ENCODE measurements at regions not wholly inside any gene's neighbourhood (a gene's known extent, or its start where the extent isn't known, plus 50 kb on each side); places are given as distances from the start of the nearest gene placed in this dataset.

GRCh38 chr11:128398517-128399250, 188.7 kb downstream of the ETS1 start:
- Histone ChIP-seq H3K4me3 (ENCODE audit: low read length) (no peak overlapping the region), H3K9me3 (ENCODE audit: low read length) (no peaks in the 10 kb centered on the region), H3F3A (ENCODE audit: insufficient read depth, low read length, poor library complexity, severe bottlenecking) (no peaks in the 10 kb centered on the region), H3K9me2 (ENCODE audit: insufficient read depth, low read length) (no peaks in the 10 kb centered on the region), H3K27ac (ENCODE audit: low read length) (peak overlapping the region; percentile 18), H4K20me1 (ENCODE audit: insufficient read depth) (no peaks in the 10 kb centered on the region), H3K27me3 (ENCODE audit: insufficient read depth, low read depth, low read length) (no peaks in the 10 kb centered on the region), H3K36me3 (ENCODE audit: insufficient read depth, low read length) (no peaks in the 10 kb centered on the region), H3K79me2 (replicated peaks; ENCODE audit: insufficient read depth, low read length) (no peaks in the 10 kb centered on the region), H3K4me2 (ENCODE audit: low read length) (no peak overlapping the region), H2AFZ (ENCODE audit: low read depth, low read length) (no peak overlapping the region), H3K9ac (ENCODE audit: low read length) (no peak overlapping the region)
- TF ChIP-seq CTCF (IDR thresholded peaks at IDR 0.05; ENCODE audit: poor library complexity, severe bottlenecking): no peak
- no peak for TF ChIP-seq MXI1 (conservative IDR thresholded peaks at IDR 0.05; ENCODE audit: poor library complexity, severe bottlenecking)
- TF ChIP-seq POLR2AphosphoS5 (IDR thresholded peaks at IDR 0.05): no peak
- TF ChIP-seq TAF1 (IDR thresholded peaks at IDR 0.05; ENCODE audit: low read depth): no peak
- TF ChIP-seq EZH2 (IDR thresholded peaks at IDR 0.05; ENCODE audit: borderline replicate concordance, insufficient read depth, low read length, poor library complexity, severe bottlenecking): no peak

- H3K9ac ChIP-seq (ENCODE audit: low read length): no peak overlapping the region
- TF ChIP-seq EP300 (conservative IDR thresholded peaks at IDR 0.05; ENCODE audit: poor library complexity, severe bottlenecking) (no peak), CTCF (IDR thresholded peaks at IDR 0.05; ENCODE audit: poor library complexity, severe bottlenecking) (no peak), RAD21 (conservative IDR thresholded peaks at IDR 0.05) (no peak), EZH2 (IDR thresholded peaks at IDR 0.05; ENCODE audit: borderline replicate concordance, insufficient read depth, low read length, poor library complexity, severe bottlenecking) (no peak), MXI1 (conservative IDR thresholded peaks at IDR 0.05; ENCODE audit: poor library complexity, severe bottlenecking) (no peak), POLR2AphosphoS5 (IDR thresholded peaks at IDR 0.05) (no peak), REST (IDR thresholded peaks at IDR 0.05; ENCODE audit: borderline replicate concordance) (no peak), SMC3 (conservative IDR thresholded peaks at IDR 0.05; ENCODE audit: poor library complexity) (no peak), TAF1 (IDR thresholded peaks at IDR 0.05; ENCODE audit: low read depth) (no peak)
Observed at GRCh38 chr11:128397362-128397761, 190.0 kb downstream of the ETS1 start.

More at GRCh38 chr11:128397362-128397761, 190.0 kb downstream of the ETS1 start:
- Histone ChIP-seq H3K36me3 (ENCODE audit: insufficient read depth, low read length) (no peaks in the 10 kb centered on the region), H4K20me1 (ENCODE audit: insufficient read depth) (no peaks in the 10 kb centered on the region), H2AFZ (ENCODE audit: low read depth, low read length) (no peak overlapping the region), H3K27me3 (ENCODE audit: insufficient read depth, low read depth, low read length) (no peaks in the 10 kb centered on the region), H3K4me2 (ENCODE audit: low read length) (no peak overlapping the region), H3K9me2 (ENCODE audit: insufficient read depth, low read length) (no peaks in the 10 kb centered on the region), H3K9me3 (ENCODE audit: low read length) (no peaks in the 10 kb centered on the region), H3K27ac (ENCODE audit: low read length) (no peak overlapping the region), H3K79me2 (replicated peaks; ENCODE audit: insufficient read depth, low read length) (no peaks in the 10 kb centered on the region), H3F3A (ENCODE audit: insufficient read depth, low read length, poor library complexity, severe bottlenecking) (no peaks in the 10 kb centered on the region), H3K4me3 (ENCODE audit: low read length) (no peak overlapping the region)
